HG03060 (cell line): ENCODE measurements at regions not wholly inside any gene's neighbourhood (a gene's known extent, or its start where the extent isn't known, plus 50 kb on each side); places are given as distances from the start of the nearest gene placed in this dataset.
"Not testable (repeated sequence)": the region's sequence is repeated elsewhere in the genome, so short reads cannot be mapped to it uniquely, and the experiment has no call there.

Experiments
- ATAC-seq: cut with Tn5 transposase; IDR thresholded peaks from one replicate; pipeline ENCODE4 v1.9.1; 2021; ENCODE audit warnings: low read depth, moderate number of reproducible peaks; ENCODE audit not compliant: unreplicated experiment

GRCh38 chr6:75031102-75031501 is 174.8 kb downstream of the COL12A1 start:
- not testable (repeated sequence) for ATAC-seq

- ATAC-seq, result no peak
These were observed 176.5 kb downstream of the COL12A1 start for GRCh38 chr6:75029333-75029732.

- ATAC-seq, result no peak
These were observed 180.5 kb downstream of the COL12A1 start for GRCh38 chr6:75025371-75025770.

- no peak for ATAC-seq
These were observed 181.0 kb downstream of the COL12A1 start for GRCh38 chr6:75024828-75025227.

- ATAC-seq, result no peak
These were observed 182.2 kb downstream of the COL12A1 start for GRCh38 chr6:75023634-75024033.

GRCh38 chr6:75020971-75021370 is 184.9 kb downstream of the COL12A1 start:
- ATAC-seq, result no peak

- no peak for ATAC-seq
These were observed 185.5 kb downstream of the COL12A1 start for GRCh38 chr6:75020376-75020775.

GRCh38 chr6:75012018-75012417 is 193.8 kb downstream of the COL12A1 start:
- ATAC-seq, result no peak

- not testable (repeated sequence) for ATAC-seq
These were observed 201.9 kb downstream of the COL12A1 start for GRCh38 chr6:75003984-75004383.

- no peak for ATAC-seq
These were observed 208.2 kb downstream of the COL12A1 start for GRCh38 chr6:74997646-74998045.

- ATAC-seq, result no peak
These were observed 212.7 kb downstream of the COL12A1 start for GRCh38 chr6:74993136-74993535.

- no peak for ATAC-seq
These were observed 214.1 kb downstream of the COL12A1 start for GRCh38 chr6:74991573-74992332.

GRCh38 chr6:74979065-74979766 is 226.6 kb downstream of the COL12A1 start:
- ATAC-seq, result no peak

GRCh38 chr6:74976701-74977100 is 229.2 kb downstream of the COL12A1 start:
- no peak for ATAC-seq

- ATAC-seq, result no peak
These were observed 229.8 kb downstream of the COL12A1 start for GRCh38 chr6:74976026-74976425.

GRCh38 chr6:74973591-74973990 is 232.3 kb downstream of the COL12A1 start:
- no peak for ATAC-seq

GRCh38 chr6:74971633-74972032 is 234.2 kb downstream of the COL12A1 start:
- ATAC-seq, result no peak

- ATAC-seq, result no peak
These were observed 236.1 kb downstream of the COL12A1 start for GRCh38 chr6:74969591-74970267.

- ATAC-seq, result no peak
These were observed 238.0 kb downstream of the COL12A1 start for GRCh38 chr6:74967821-74968220.

- no peak for ATAC-seq
These were observed 239.1 kb downstream of the COL12A1 start for GRCh38 chr6:74966712-74967111.

GRCh38 chr6:74964871-74965441 is 240.9 kb downstream of the COL12A1 start:
- no peak for ATAC-seq
